Astrocyte of the spinal cord (primary cell): ENCODE measurements at regions not wholly inside any gene's neighbourhood (a gene's known extent, or its start where the extent isn't known, plus 50 kb on each side); places are given as distances from the start of the nearest gene placed in this dataset.

Experiments used
- DNase-seq: peaks from one replicate; pipeline ENCODE4 v3.0.0; 2011; ENCODE audit warnings: low read depth, low spot score
- H3K4me3 ChIP-seq: 2 replicates; pipeline ENCODE4 v1.5.1; 2011; ENCODE audit warnings: low read depth, mild to moderate bottlenecking, low read length, moderate library complexity
- in situ Hi-C: cut with HindIII; loops from 2 replicates; pipeline ENCODE4 v1.10.0; 2017; ENCODE audit warnings: low sequenced_read_pairs
- TF ChIP-seq, protein P1 (sequence below): IDR thresholded peaks from 2 replicates; pipeline ENCODE4 v1.5.1; 2012; ENCODE audit warnings: low read depth, mild to moderate bottlenecking, low read length, inconsistent platforms

DNA sequence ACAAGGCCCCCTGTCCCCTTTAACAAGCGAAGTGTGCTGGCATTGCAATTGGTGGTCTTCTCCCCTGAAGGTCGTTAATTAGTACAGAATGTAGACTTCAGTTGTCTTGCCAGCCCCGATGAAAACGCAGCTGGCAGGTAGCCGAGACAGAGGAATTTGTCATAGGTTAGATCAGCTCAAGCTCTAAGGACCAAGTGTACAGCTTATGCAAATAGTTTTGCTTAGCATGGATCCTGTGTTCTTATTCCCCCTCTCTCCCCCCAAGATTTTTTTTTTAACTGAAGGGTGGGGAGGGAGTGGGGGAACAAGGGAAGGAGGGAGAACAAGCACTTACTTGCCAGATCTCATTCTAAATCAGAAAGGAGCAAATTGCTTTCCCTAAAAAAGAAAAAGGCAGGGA lies 58.6 kb upstream of the PARP11 start:
- TF ChIP-seq, protein P1, sequence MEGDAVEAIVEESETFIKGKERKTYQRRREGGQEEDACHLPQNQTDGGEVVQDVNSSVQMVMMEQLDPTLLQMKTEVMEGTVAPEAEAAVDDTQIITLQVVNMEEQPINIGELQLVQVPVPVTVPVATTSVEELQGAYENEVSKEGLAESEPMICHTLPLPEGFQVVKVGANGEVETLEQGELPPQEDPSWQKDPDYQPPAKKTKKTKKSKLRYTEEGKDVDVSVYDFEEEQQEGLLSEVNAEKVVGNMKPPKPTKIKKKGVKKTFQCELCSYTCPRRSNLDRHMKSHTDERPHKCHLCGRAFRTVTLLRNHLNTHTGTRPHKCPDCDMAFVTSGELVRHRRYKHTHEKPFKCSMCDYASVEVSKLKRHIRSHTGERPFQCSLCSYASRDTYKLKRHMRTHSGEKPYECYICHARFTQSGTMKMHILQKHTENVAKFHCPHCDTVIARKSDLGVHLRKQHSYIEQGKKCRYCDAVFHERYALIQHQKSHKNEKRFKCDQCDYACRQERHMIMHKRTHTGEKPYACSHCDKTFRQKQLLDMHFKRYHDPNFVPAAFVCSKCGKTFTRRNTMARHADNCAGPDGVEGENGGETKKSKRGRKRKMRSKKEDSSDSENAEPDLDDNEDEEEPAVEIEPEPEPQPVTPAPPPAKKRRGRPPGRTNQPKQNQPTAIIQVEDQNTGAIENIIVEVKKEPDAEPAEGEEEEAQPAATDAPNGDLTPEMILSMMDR, result no peak

DNA sequence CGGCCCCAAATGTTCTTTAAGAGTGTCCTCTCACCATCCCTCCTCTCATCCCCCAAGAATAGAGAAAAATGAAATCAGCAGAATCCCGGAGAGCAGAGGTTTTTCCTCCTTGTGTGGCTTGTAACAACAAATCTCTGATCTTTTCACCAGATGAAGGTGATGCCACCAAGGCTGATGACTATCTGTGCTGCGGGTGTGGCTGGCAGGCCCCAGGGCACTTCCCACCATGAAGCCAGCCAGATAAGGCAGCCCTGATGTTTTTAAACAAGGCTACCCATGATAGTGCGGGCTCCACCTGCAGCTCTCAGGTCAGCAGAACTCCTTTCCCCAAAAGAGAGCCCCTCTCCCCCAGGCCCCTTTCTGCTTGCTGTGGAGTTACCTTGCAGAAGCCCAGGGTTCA lies 58.0 kb upstream of the PARP11 start:
- no peak overlapping the region for H3K4me3 ChIP-seq
- TF ChIP-seq, protein P1, result no peak
- DNase-seq, result no peak
- in situ Hi-C loops, result no loop called here

More for the DNA sequence above, 58.6 kb upstream of the PARP11 start:
- no peak for DNase-seq
- in situ Hi-C loops, result no loop called here
- no peak overlapping the region for H3K4me3 ChIP-seq

DNA sequence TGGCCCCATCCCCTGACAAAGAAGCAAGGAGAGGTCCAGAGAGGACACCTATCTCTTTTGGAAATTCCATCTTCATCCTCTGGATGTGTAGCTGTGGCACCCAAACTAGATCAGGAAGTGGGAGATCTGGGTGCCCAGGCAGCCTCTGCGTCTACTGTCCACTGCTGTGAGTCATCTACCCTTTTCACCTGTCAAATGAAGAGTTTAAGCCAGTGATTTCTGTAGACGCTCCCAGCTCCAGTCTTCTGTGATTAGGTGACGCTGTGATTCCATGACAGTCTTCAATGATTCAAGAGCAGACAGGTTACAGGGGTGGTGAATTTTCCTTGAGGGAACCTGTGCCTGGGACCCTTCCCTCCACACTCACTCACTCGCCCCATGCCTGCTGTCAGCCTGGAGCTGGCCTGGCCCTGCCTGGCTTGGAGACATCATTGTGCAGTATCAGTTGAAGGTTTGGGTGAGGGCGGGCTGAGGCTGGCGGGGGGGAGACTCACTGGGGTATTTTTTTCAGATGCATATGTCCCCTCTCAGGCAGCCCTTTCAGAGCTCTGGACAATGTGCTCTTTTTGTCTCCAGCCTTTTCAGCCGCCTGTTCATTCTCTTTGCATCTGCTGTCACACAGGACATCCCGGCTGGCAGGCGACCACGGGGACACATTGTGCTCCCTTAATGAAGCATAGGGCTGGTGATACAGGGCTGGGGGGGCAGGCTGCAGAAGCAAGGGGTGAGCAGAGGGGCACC lies 56.8 kb upstream of the PARP11 start:
- no peak overlapping the region for H3K4me3 ChIP-seq
- TF ChIP-seq, protein P1, result no peak
- in situ Hi-C loops, result no loop called here
- DNase-seq, result no peak

DNA sequence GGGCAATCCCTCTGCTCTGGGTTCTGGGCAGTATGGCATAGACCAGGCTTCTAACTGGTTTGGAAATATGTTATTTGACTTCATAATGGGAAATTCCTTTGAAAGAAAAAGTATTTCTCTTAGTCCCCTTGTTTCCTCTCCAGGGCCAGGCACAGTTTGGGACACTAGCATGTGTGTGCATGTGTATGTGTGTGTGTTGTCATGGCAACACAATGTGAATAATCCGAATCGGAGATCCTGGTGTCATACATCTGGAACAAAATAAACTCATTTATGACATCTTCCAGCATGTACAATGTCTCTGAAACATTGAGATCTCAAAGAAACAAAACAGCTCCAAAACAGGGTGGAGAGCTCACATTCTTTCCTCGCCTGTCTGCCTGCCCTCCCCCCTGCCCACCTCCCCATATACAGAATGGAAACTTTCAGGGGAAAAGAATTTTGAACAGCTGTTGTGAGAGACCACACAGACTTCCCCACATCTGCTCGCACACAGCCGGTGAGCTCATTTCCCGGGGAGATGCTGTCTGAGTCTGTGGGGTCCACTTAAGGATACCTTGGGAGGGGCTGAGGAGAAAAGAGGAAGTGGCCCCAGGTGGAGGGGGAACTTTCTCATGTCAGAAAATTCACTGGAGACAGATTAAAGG lies 55.5 kb upstream of the PARP11 start:
- in situ Hi-C loops, result no loop called here
- DNase-seq, result no peak
- TF ChIP-seq, protein P1, result no peak
- H3K4me3 ChIP-seq, result no peak overlapping the region

DNA sequence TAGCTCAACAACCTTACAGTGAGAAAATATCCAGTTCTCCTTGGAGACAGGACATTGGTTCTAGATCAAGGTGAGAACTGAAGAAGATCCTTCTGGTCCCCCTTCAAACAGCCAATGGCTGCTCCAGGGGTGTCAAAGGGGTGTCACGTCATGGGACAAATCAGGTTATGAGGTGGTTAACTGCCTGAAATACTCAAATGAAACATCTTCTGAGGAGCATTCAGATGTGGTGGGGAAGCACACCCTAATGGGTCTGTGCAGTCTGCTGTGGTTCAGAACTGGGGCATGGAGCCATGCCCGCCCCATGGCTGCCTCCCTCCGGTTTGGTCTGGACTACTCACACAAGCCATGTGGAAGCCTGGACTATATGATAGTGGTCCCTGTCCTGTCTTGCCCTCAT lies 52.4 kb upstream of the PARP11 start:
- TF ChIP-seq, protein P1, result no peak
- no peak for DNase-seq
- H3K4me3 ChIP-seq, result no peak overlapping the region
- in situ Hi-C loops, result no loop called here

DNA sequence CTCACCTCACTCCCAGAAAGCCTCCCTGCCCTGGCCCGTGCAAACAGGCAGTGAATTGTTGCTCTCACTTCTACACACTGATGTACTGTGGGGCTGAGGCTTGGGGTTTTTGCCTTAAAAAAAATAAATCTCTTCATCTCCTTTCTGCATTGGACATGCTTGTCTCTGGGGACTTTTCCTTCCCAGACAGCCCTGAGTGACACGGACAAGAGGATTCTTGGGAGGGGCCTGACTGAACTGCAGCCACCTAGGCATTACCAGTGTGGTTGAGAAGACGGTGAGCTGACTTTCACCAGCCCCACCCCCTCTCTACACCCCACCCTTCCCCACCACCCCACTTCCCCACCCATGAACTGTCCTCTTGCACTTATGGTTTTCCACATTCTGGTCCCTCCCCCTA lies 51.6 kb upstream of the PARP11 start:
- in situ Hi-C loops, result no loop called here
- no peak overlapping the region for H3K4me3 ChIP-seq
- TF ChIP-seq, protein P1, result no peak
- no peak for DNase-seq
